Left ventricle myocardium inferior (tissue), 1 donor: ENCODE measurements at regions not wholly inside any gene's neighbourhood (a gene's known extent, or its start where the extent isn't known, plus 50 kb on each side); places are given as distances from the start of the nearest gene placed in this dataset.
"Not testable (repeated sequence)": the region's sequence is repeated elsewhere in the genome, so short reads cannot be mapped to it uniquely, and the experiment has no call there.

Source experiments
- DNase-seq: peaks from one replicate; pipeline ENCODE4 v3.0.0-alpha.2; 2020
- H3K27ac ChIP-seq: fragments of 200-600 bp; replicated peaks from 2 replicates; pipeline ENCODE4 v1.8.0; 2021
- H3K27me3 ChIP-seq: fragments of 200-600 bp; 2 replicates; pipeline ENCODE4 v1.8.0; 2021; ENCODE audit warnings: low read depth
- H3K36me3 ChIP-seq: fragments of 200-600 bp; 2 replicates; pipeline ENCODE4 v1.8.0; 2021
- H3K4me1 ChIP-seq: fragments of 200-600 bp; 2 replicates; pipeline ENCODE4 v1.8.0; 2021
- H3K4me3 ChIP-seq: fragments of 200-600 bp; 2 replicates; pipeline ENCODE4 v1.8.0; 2021; ENCODE audit warnings: mild to moderate bottlenecking, moderate library complexity
- H3K9me3 ChIP-seq: fragments of 200-600 bp; replicated peaks from 2 replicates; pipeline ENCODE4 v1.8.0; 2021
- intact Hi-C: fragments of 100-400 bp; cut with micrococcal nuclease; formaldehyde crosslinking; loops from one replicate; pipeline ENCODE4 v1.11.0; 2022
- TF ChIP-seq, protein P1 (sequence below): fragments of 200-600 bp; IDR thresholded peaks from 2 replicates; pipeline ENCODE4 v1.8.0; 2021; ENCODE audit warnings: antibody characterized with exemption, mild to moderate bottlenecking, borderline replicate concordance
- donor health status: DM: no; HTN: yes; CAD: no; lungs with severe emphysema.

DNA sequence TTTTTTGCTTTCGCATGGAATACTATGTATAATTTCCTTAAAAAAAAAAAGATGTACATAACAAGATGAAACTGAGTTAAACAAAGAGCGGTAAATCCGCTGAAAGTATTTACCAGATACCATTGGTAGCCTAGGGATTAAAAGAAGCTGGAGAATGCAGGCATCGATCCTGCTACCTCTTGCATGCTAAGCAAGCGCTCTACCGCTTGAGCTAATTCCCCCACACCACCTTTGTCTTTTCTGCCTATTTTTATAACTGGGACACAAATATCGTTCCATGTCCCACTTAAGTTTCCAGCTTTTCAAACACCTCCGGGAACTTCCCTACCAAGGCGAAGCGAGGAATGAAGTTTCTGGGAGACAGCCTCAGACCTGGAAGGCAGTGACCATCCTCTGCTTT, 498.4 kb downstream of the PRIM2 start:
- DNase-seq, H3K4me3 ChIP-seq, H3K4me1 ChIP-seq, intact Hi-C loops, H3K36me3 ChIP-seq, H3K9me3 ChIP-seq, H3K27ac ChIP-seq: not testable (repeated sequence)
- peaks cover 33% of the 10 kb centered on the region for H3K27me3 ChIP-seq

DNA sequence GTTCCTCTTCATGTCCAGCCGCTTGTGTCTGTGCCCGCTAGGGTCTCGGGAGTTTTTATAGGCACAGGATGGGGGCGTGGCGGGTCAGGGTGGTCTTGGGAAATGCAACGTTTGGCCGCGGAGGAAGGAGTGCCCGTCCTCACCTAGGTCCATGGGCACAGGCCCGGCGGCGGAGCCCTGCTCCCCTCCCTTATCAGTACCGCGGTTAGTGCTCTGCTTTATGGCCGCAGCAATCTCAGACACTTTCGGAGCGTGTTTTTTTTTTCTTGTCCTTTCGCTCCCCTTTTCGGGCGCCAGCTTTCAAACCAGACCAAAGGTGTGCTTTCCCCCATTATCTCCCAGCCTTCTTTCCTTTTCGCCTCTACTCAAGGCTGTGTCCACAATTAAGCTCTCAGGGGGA, 503.9 kb downstream of the PRIM2 start:
- H3K27me3 ChIP-seq, result peaks cover 41% of the 10 kb centered on the region
- H3K4me1 ChIP-seq, DNase-seq, H3K9me3 ChIP-seq, intact Hi-C loops, H3K4me3 ChIP-seq, H3K36me3 ChIP-seq, H3K27ac ChIP-seq: not testable (repeated sequence)

DNA sequence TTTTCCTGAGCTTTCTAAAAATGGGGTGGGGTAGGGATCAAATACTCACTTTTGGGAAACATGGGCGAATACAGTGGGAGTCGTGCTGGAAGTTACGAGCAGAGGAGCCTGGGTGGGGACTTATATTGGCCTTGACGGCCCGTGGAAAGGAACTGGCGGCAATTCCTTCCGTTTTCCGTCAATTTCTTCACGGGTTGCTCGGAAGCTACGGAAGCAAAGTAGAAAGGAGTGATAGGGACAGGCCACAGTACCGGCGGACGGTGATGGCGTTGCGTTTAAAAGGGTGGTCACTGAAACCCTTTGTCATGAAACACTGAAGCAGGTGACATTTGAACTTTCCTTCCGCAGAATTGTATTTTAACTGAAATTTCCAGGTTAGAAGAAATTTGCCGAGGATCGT, 505.0 kb downstream of the PRIM2 start:
- DNase-seq, intact Hi-C loops: not testable (repeated sequence)

DNA sequence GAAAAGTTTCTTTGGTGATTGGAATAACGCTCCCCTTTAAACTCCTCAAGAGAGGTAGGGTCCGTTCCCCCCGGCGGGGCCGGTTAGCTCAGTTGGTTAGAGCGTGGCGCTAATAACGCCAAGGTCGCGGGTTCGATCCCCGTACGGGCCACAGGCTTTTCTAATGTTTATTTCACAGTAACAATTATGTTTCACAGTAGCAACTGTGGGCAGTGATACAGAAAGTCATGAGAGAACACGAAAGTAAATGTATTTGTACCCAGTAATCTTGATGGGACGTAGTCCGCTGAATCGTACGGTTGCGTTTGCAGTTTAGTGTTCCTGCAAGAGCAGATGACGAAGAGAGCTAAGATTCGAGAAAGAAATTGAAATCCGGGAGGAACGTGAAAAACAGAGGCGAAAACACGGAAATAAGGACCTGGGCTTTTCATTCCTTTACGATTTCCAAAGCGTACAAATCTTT, 505.5 kb downstream of the PRIM2 start:
- Histone ChIP-seq H3K27ac (no peak overlapping the region), H3K4me3 (no peak overlapping the region), H3K36me3 (no peaks in the 10 kb centered on the region), H3K9me3 (no peaks in the 10 kb centered on the region), H3K27me3 (peaks cover 41% of the 10 kb centered on the region), H3K4me1 (no peaks in the 10 kb centered on the region)
- intact Hi-C loops, result no loop called here
- DNase-seq, result no peak
- TF ChIP-seq, protein P1, sequence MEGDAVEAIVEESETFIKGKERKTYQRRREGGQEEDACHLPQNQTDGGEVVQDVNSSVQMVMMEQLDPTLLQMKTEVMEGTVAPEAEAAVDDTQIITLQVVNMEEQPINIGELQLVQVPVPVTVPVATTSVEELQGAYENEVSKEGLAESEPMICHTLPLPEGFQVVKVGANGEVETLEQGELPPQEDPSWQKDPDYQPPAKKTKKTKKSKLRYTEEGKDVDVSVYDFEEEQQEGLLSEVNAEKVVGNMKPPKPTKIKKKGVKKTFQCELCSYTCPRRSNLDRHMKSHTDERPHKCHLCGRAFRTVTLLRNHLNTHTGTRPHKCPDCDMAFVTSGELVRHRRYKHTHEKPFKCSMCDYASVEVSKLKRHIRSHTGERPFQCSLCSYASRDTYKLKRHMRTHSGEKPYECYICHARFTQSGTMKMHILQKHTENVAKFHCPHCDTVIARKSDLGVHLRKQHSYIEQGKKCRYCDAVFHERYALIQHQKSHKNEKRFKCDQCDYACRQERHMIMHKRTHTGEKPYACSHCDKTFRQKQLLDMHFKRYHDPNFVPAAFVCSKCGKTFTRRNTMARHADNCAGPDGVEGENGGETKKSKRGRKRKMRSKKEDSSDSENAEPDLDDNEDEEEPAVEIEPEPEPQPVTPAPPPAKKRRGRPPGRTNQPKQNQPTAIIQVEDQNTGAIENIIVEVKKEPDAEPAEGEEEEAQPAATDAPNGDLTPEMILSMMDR, result no peak

More for the DNA sequence above, 505.0 kb downstream of the PRIM2 start:
- peaks cover 41% of the 10 kb centered on the region for H3K27me3 ChIP-seq
- not testable (repeated sequence) for H3K36me3 ChIP-seq, H3K9me3 ChIP-seq, H3K27ac ChIP-seq, H3K4me3 ChIP-seq, H3K4me1 ChIP-seq

DNA sequence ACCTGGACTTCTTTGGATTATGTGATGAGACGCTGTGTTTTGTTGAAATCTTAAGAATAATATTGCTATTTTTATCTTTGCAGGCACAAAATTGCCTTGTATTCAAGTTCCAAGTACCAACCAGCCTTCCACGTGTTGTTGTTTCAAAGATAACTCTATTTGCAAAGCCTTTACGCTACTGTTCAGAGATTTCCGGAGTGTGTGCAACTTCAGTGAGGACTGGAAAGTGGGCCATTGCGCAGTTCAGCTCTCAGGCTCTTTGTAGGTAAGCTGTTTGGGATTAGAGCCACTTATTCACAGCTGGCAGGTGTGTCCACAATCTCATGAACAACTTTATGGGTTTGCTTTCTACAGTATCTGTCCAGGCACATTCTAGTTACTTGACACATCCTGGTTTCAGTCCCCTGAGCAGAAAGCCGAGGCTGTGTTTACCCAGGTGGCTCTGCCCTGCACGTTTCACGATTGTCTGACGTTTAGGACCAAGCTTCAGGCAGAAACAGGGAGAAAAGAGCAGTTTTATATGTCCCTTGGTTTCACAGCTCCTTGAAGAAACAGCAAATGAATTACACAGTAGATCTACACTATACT, 520.3 kb downstream of the PRIM2 start:
- not testable (repeated sequence) for H3K9me3 ChIP-seq, H3K36me3 ChIP-seq, DNase-seq

DNA sequence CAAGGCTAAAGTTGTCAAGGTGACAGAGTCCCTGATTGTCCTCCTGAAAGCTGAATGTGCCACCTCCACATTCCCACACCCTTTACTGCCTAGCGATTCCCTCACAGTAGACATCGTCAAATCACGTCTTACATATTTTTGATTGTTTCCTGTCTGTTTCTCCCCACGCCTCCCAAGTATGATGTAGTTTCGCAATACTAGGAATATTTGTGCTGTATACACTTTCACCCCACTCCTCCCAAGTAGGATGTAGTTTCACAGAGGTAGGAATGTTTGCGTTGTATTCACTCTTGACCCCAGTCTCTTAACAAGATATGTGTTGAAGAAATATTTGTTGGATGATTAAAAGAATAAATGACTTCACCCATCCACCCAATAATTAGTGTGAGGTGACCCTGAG, 524.1 kb downstream of the PRIM2 start:
- H3K4me1 ChIP-seq, H3K9me3 ChIP-seq, H3K36me3 ChIP-seq, DNase-seq, H3K4me3 ChIP-seq, H3K27ac ChIP-seq, intact Hi-C loops, H3K27me3 ChIP-seq: not testable (repeated sequence)

More for the DNA sequence above, 520.3 kb downstream of the PRIM2 start:
- H3K27me3 ChIP-seq, intact Hi-C loops, H3K4me3 ChIP-seq, H3K27ac ChIP-seq, H3K4me1 ChIP-seq: not testable (repeated sequence)

DNA sequence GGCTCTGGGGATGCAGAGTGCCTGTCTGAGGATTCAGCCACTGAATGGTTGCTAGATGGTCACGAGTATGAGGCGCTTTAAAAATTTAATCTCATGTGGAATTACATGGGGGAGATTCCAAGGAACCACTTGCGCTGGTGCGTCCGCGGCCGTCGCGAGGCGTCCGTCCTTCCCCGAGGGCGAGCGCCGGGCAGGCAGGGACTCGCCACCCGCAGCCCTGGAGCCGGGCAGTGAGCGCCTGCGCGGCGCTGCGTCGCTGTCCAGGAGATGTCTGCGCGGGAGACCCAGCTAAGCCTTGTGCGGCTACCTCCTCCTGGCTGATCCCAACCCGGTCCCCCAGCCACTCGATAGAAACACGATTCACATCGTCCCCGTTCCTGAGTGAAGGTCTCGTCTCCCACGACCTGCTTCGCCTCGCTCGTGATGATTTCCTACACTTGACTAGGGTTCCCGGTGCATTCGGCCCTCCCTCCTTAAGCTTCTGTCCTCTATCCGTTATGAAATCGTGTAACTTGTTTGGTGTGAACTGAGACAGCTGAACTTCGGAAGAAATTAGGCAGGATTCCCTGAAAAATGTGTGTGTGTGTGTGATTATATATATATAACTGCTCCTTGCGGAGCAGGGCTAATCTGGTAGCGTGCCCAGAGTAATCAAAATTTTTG, 536.4 kb downstream of the PRIM2 start:
- H3K36me3 ChIP-seq, intact Hi-C loops, H3K9me3 ChIP-seq, H3K4me3 ChIP-seq, H3K27ac ChIP-seq, H3K4me1 ChIP-seq, DNase-seq: not testable (repeated sequence)
- peaks cover 31% of the 10 kb centered on the region for H3K27me3 ChIP-seq

DNA sequence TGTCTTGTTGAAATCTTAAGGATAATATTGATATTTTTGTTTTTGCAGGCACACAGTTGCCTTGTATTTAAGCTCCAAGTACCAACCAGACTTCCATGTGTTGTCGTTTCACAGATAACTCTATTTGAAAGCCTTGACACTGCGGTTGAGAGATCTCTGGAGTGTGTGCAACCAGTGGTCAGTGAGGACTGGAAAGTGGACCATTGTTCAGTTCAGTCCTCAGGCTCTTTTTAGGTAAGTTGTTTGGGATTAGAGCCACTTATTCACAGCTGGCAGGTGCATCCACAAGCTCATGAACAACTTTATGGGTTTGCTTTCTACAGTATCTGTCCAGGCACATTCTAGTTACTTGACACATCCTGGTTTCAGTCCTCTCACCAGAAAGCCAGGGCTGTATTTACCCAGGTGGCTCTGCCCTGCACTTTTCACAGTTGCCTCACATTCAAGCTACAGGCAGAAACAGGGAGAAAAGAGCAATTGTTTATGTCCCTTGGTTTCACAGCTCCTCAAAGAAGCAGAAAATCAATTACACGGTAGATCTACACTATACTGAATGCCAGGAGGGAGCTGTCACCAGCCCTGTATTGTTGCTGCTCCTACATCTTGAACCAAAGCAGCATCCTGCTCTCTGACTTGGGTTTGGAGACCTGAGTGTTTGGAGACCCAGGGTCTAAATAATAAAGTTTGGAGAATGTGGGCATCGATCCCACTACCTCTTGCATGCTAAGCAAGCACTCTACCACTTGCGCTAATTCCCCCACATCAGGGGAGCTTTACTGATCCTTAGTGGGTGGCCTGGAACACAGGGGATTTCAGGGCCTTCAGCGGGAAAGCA, 543.3 kb downstream of the PRIM2 start:
- H3K4me1 ChIP-seq, H3K4me3 ChIP-seq, DNase-seq: not testable (repeated sequence)

DNA sequence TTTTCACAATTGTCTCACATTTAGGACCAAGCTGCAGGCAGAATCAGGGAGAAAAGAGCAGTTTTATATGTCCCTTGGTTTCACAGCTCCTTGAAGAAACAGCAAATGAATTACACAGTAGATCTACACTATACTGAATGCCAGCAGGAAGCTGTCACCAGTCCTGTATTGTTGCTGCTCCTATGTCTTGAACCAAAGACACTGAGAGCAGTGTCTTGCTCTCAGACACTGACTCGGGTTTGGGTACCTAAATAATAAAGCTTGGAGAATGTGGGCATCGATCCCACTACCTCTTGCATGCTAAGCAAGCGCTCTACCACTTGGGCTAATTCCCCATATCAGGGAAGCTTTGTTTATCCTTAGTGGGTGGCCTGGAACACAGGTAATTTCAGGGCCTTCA, 552.7 kb downstream of the PRIM2 start:
- H3K27me3 ChIP-seq, DNase-seq, H3K36me3 ChIP-seq, H3K4me1 ChIP-seq, H3K27ac ChIP-seq, H3K4me3 ChIP-seq, H3K9me3 ChIP-seq, intact Hi-C loops: not testable (repeated sequence)

More for the DNA sequence above, 543.3 kb downstream of the PRIM2 start:
- H3K36me3 ChIP-seq, H3K27ac ChIP-seq, intact Hi-C loops, H3K27me3 ChIP-seq, H3K9me3 ChIP-seq: not testable (repeated sequence)

DNA sequence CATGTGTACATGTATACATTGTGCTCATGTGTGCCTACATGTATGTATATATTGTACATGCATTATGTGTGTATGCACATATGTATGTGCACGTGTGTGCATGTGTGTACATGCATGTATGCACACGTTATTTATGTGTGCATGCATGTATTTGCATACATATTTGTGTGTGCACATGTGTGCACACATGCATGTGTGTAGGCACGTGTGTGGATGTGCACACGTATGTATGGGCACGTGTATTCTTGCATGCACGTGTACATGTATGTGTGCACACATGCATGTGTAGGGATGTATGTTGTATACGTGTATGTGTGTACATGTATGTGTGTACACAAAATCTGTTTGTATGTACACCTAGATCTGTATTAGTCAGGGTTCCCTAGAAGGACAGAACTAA, 556.0 kb downstream of the PRIM2 start:
- H3K9me3 ChIP-seq, DNase-seq, H3K27ac ChIP-seq, intact Hi-C loops, H3K27me3 ChIP-seq, H3K4me1 ChIP-seq, H3K36me3 ChIP-seq, H3K4me3 ChIP-seq: not testable (repeated sequence)

DNA sequence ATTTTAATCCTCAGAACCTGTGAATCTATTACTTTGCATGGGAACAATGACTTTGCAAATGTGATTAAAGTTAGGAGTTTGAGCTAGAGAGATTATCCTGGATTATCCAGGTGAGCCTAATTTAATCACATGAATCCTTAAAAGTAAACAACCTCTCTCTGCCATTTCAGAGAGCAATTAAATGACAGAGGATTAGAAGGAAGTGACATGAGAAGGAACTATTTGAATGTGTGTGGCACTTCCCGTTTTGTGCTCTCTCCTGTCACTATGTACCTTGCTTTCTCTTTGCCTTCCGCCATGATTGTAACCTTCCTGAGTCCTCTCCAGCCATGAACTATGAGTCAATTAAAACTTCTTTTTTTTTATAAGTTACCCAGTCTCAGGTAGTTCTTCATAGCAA, 559.2 kb downstream of the PRIM2 start:
- H3K9me3 ChIP-seq, H3K4me3 ChIP-seq, DNase-seq, H3K4me1 ChIP-seq, H3K27me3 ChIP-seq, intact Hi-C loops, H3K27ac ChIP-seq, H3K36me3 ChIP-seq: not testable (repeated sequence)

DNA sequence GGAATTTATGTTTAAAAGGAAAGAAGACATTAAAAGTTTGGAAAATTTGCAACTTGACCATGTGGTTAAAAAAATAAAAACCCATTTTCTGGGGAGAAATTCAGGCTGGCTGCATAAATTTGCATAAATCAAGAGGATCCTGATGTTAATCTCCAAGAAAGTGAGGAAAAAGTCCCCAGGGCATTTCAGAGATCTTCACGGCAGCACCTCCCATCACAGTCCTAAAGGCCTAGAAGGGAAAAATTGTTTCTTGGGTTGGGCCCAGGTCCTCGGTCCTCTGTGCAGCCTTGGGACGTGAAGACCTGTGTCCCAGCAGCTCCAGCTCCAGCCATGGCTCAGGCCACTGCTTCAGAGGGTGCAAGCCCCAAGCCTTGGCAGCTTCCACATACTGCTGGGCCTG, 560.3 kb downstream of the PRIM2 start:
- H3K27ac ChIP-seq, intact Hi-C loops: not testable (repeated sequence)

More for the DNA sequence above, 560.3 kb downstream of the PRIM2 start:
- H3K9me3 ChIP-seq, H3K36me3 ChIP-seq, H3K4me3 ChIP-seq, H3K4me1 ChIP-seq, H3K27me3 ChIP-seq, DNase-seq: not testable (repeated sequence)
